ENCODE measurements at regions not wholly inside any gene's neighbourhood (a gene's known extent, or its start where the extent isn't known, plus 50 kb on each side); places are given as distances from the start of the nearest gene placed in this dataset.

GRCh38 chr17:65364438-65364837 is 197.0 kb downstream of the AXIN2 start:
- no peak for DNase-seq

- DNase-seq: no peak
Observed at GRCh38 chr17:65362826-65363225, 198.6 kb downstream of the AXIN2 start.

GRCh38 chr17:65360961-65361552 is 200.4 kb downstream of the AXIN2 start:
- no peak for DNase-seq

GRCh38 chr17:65359016-65359415 is 202.4 kb downstream of the AXIN2 start:
- no peak for DNase-seq

GRCh38 chr17:65356536-65356935 is 204.9 kb downstream of the AXIN2 start:
- no peak for DNase-seq

- no peak for DNase-seq
Observed at GRCh38 chr17:65355246-65355645, 206.2 kb downstream of the AXIN2 start.

GRCh38 chr17:65349916-65350315 is 211.5 kb downstream of the AXIN2 start:
- DNase-seq: no peak

GRCh38 chr17:65346166-65346565 is 209.0 kb downstream of the RGS9 start:
- no peak for DNase-seq

- no peak for DNase-seq
Observed at GRCh38 chr17:65345261-65346005, 208.3 kb downstream of the RGS9 start.

- DNase-seq: no peak
Observed at GRCh38 chr17:65340401-65340800, 203.2 kb downstream of the RGS9 start.

- DNase-seq: no peak
Observed at GRCh38 chr17:65334406-65334805, 197.2 kb downstream of the RGS9 start.

- no peak for DNase-seq
Observed at GRCh38 chr17:65332779-65333178, 195.6 kb downstream of the RGS9 start.

GRCh38 chr17:65332375-65332774 is 195.2 kb downstream of the RGS9 start:
- DNase-seq: no peak

GRCh38 chr17:65328567-65328966 is 191.4 kb downstream of the RGS9 start:
- no peak for DNase-seq

GRCh38 chr17:65324611-65325342 is 187.6 kb downstream of the RGS9 start:
- DNase-seq: no peak

- no peak for DNase-seq
Observed at GRCh38 chr17:65323049-65323448, 185.9 kb downstream of the RGS9 start.

GRCh38 chr17:65320820-65321219 is 183.7 kb downstream of the RGS9 start:
- no peak for DNase-seq

- no peak for DNase-seq
Observed at GRCh38 chr17:65314212-65314611, 177.0 kb downstream of the RGS9 start.

GRCh38 chr17:65312718-65313377 is 175.7 kb downstream of the RGS9 start:
- DNase-seq: no peak

GRCh38 chr17:65311261-65311660 is 174.1 kb downstream of the RGS9 start:
- no peak for DNase-seq

GRCh38 chr17:65307961-65308316 is 170.8 kb downstream of the RGS9 start:
- DNase-seq: no peak

GRCh38 chr17:65307081-65307960 is 170.2 kb downstream of the RGS9 start:
- DNase-seq: no peak

GRCh38 chr17:65305778-65306177 is 168.6 kb downstream of the RGS9 start:
- DNase-seq: no peak
